ENCODE measurements at regions not wholly inside any gene's neighbourhood (a gene's known extent, or its start where the extent isn't known, plus 50 kb on each side); places are given as distances from the start of the nearest gene placed in this dataset.

GRCh38 chr12:111150921-111151840 is 217.7 kb downstream of the PHETA1 start:
- TF ChIP-seq CTCF (IDR thresholded peaks at IDR 0.05; ENCODE audit: low read length) (no peak), EZH2phosphoT487 (IDR thresholded peaks at IDR 0.05; ENCODE audit: low read length) (no peak), EZH2 (optimal IDR thresholded peaks at IDR 0.05; ENCODE audit: low read depth, low read length) (no peak)

Measured in MM.1S (cell line).